ENCODE measurements at regions not wholly inside any gene's neighbourhood (a gene's known extent, or its start where the extent isn't known, plus 50 kb on each side); places are given as distances from the start of the nearest gene placed in this dataset.

DNA sequence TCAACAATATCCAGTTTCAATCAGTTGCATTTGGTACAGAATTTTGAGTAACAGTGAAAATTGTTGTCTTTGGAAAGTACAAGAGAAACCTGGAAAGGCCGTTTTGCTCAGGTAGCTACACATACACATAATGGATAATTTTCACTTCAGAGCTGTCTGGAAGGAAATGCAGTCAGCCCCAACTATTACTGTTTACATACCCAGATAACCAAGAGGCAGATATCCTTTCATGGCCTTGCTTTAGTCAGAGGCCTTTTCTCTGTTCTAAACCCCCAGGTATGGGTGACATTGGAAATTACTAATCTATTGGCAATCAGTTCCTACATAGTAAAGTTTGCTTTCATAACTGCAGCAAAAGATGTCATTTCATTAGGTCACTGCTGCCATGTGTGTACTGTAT, 244.9 kb upstream of the EMCN start:
- TF ChIP-seq, protein P1, sequence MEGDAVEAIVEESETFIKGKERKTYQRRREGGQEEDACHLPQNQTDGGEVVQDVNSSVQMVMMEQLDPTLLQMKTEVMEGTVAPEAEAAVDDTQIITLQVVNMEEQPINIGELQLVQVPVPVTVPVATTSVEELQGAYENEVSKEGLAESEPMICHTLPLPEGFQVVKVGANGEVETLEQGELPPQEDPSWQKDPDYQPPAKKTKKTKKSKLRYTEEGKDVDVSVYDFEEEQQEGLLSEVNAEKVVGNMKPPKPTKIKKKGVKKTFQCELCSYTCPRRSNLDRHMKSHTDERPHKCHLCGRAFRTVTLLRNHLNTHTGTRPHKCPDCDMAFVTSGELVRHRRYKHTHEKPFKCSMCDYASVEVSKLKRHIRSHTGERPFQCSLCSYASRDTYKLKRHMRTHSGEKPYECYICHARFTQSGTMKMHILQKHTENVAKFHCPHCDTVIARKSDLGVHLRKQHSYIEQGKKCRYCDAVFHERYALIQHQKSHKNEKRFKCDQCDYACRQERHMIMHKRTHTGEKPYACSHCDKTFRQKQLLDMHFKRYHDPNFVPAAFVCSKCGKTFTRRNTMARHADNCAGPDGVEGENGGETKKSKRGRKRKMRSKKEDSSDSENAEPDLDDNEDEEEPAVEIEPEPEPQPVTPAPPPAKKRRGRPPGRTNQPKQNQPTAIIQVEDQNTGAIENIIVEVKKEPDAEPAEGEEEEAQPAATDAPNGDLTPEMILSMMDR (conservative IDR thresholded peaks at IDR 0.05) = no peak
- TF ChIP-seq ZFX (IDR thresholded peaks at IDR 0.05) = no peak
